ENCODE measurements at regions not wholly inside any gene's neighbourhood (a gene's known extent, or its start where the extent isn't known, plus 50 kb on each side); places are given as distances from the start of the nearest gene placed in this dataset.

GRCh38 chr21:19320291-19320690, 916.7 kb upstream of the TMPRSS15 start:
- intact Hi-C loops (cut with DNase I), result no loop called here
- Histone ChIP-seq H3K4me3 (no peak overlapping the region), H3K36me3 (no peaks in the 10 kb centered on the region), H3K9me3 (no peaks in the 10 kb centered on the region), H3K27me3 (no peaks in the 10 kb centered on the region), H3K4me1 (no peaks in the 10 kb centered on the region), H3K27ac (no peak overlapping the region)
- no peak for DNase-seq
- ATAC-seq, result no peak
- TF ChIP-seq CTCF (IDR thresholded peaks at IDR 0.05), result no peak

- intact Hi-C loops (cut with DNase I), result no loop called here
- Histone ChIP-seq H3K9me3 (no peaks in the 10 kb centered on the region), H3K36me3 (no peaks in the 10 kb centered on the region), H3K27ac (no peak overlapping the region), H3K4me1 (no peaks in the 10 kb centered on the region), H3K27me3 (no peaks in the 10 kb centered on the region), H3K4me3 (no peak overlapping the region)
- no peak for DNase-seq
- ATAC-seq, result no peak
- no peak for TF ChIP-seq CTCF (IDR thresholded peaks at IDR 0.05)
Measured at GRCh38 chr21:19321688-19322087, 918.1 kb upstream of the TMPRSS15 start.

GRCh38 chr21:19322360-19322759, 918.8 kb upstream of the TMPRSS15 start:
- no peak for ATAC-seq
- TF ChIP-seq CTCF (IDR thresholded peaks at IDR 0.05), result no peak
- Histone ChIP-seq H3K27ac (no peak overlapping the region), H3K9me3 (no peaks in the 10 kb centered on the region), H3K36me3 (no peaks in the 10 kb centered on the region), H3K27me3 (no peaks in the 10 kb centered on the region), H3K4me3 (no peak overlapping the region), H3K4me1 (no peaks in the 10 kb centered on the region)
- no peak for DNase-seq
- intact Hi-C loops (cut with DNase I), result no loop called here

GRCh38 chr21:19326531-19327319, 923.1 kb upstream of the TMPRSS15 start:
- intact Hi-C loops (cut with DNase I), result no loop called here
- no peak for DNase-seq
- no peak overlapping the region for H3K4me3 ChIP-seq
- H3K4me1 ChIP-seq, result no peaks in the 10 kb centered on the region
- H3K36me3 ChIP-seq, result no peaks in the 10 kb centered on the region
- H3K27me3 ChIP-seq, result no peaks in the 10 kb centered on the region
- no peak for TF ChIP-seq CTCF (IDR thresholded peaks at IDR 0.05)
- no peaks in the 10 kb centered on the region for H3K9me3 ChIP-seq
- no peak overlapping the region for H3K27ac ChIP-seq
- ATAC-seq, result no peak

- no peak for TF ChIP-seq CTCF (IDR thresholded peaks at IDR 0.05)
- Histone ChIP-seq H3K27me3 (no peaks in the 10 kb centered on the region), H3K4me1 (no peaks in the 10 kb centered on the region), H3K4me3 (no peak overlapping the region), H3K27ac (no peak overlapping the region), H3K9me3 (peaks cover 10% of the 10 kb centered on the region), H3K36me3 (no peaks in the 10 kb centered on the region)
- no peak for ATAC-seq
- intact Hi-C loops (cut with DNase I), result no loop called here
- DNase-seq, result no peak
Measured at GRCh38 chr21:19328954-19329353, 925.4 kb upstream of the TMPRSS15 start.

- H3K27ac ChIP-seq, result no peak overlapping the region
- intact Hi-C loops (cut with DNase I), result no loop called here
- no peaks in the 10 kb centered on the region for H3K4me1 ChIP-seq
- no peaks in the 10 kb centered on the region for H3K27me3 ChIP-seq
- H3K4me3 ChIP-seq, result no peak overlapping the region
- H3K36me3 ChIP-seq, result no peaks in the 10 kb centered on the region
- ATAC-seq (no peak), DNase-seq (no peak)
- no peaks in the 10 kb centered on the region for H3K9me3 ChIP-seq
- TF ChIP-seq CTCF (IDR thresholded peaks at IDR 0.05), result no peak
Measured at GRCh38 chr21:19340303-19340702, 936.7 kb upstream of the TMPRSS15 start.
